ENCODE measurements at regions not wholly inside any gene's neighbourhood (a gene's known extent, or its start where the extent isn't known, plus 50 kb on each side); places are given as distances from the start of the nearest gene placed in this dataset.

DNA sequence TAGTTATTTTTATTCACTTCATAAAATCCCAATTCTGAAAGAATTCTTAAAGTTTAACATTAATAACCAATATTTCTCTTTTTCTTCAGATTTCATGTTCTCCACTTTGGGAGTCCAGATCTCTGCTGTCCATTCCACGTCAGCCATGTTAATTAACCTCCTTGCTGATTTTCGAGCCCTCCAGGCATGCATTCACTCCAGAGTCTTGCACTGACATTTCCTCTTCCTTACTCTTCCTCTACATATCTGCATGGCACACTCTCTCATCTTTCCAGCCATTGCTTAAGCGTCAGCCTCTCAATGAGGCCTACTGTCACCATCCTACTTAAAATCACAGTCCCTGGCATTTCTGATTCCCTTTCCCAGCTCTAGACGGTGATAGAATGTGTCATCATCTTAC is 144.8 kb downstream of the MAD2L1 start:
- TF ChIP-seq, protein P1, sequence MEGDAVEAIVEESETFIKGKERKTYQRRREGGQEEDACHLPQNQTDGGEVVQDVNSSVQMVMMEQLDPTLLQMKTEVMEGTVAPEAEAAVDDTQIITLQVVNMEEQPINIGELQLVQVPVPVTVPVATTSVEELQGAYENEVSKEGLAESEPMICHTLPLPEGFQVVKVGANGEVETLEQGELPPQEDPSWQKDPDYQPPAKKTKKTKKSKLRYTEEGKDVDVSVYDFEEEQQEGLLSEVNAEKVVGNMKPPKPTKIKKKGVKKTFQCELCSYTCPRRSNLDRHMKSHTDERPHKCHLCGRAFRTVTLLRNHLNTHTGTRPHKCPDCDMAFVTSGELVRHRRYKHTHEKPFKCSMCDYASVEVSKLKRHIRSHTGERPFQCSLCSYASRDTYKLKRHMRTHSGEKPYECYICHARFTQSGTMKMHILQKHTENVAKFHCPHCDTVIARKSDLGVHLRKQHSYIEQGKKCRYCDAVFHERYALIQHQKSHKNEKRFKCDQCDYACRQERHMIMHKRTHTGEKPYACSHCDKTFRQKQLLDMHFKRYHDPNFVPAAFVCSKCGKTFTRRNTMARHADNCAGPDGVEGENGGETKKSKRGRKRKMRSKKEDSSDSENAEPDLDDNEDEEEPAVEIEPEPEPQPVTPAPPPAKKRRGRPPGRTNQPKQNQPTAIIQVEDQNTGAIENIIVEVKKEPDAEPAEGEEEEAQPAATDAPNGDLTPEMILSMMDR (IDR thresholded peaks at IDR 0.05; ENCODE audit: insufficient read depth, low read length, poor library complexity, severe bottlenecking), result no peak
- DNase-seq (ENCODE audit: low read depth), result no peak
- Histone ChIP-seq H3K36me3 (ENCODE audit: control insufficient read depth, insufficient read depth, low read length) (no peaks in the 10 kb centered on the region), H3K4me3 (ENCODE audit: low read depth, low read length) (no peak overlapping the region), H3K27me3 (ENCODE audit: control insufficient read depth, insufficient read depth, low read length) (no peaks in the 10 kb centered on the region)

DNA sequence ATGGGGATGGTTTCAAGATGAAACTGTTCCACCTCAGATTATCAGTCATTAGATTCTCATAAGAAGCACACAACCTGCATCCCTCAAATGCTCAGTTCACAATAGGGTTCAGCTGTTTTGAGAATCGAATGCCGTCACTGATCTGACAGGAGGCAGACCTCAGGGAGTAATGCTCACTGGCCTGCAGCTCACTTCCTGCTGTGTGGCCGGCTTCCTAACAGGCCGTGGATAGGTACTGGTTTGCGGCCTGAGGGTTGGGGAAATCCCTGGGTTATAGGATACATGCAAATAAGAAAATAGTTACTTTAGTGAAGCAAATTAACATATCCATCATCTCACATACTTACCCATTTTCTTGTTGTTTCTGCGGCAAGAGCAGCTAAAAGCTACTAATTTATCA is 160.4 kb downstream of the MAD2L1 start:
- H3K4me3 ChIP-seq (ENCODE audit: low read depth, low read length), result no peak overlapping the region
- H3K27me3 ChIP-seq (ENCODE audit: control insufficient read depth, insufficient read depth, low read length), result no peaks in the 10 kb centered on the region
- TF ChIP-seq, protein P1 (IDR thresholded peaks at IDR 0.05; ENCODE audit: insufficient read depth, low read length, poor library complexity, severe bottlenecking), result no peak
- DNase-seq (ENCODE audit: low read depth), result no peak
- no peaks in the 10 kb centered on the region for H3K36me3 ChIP-seq (ENCODE audit: control insufficient read depth, insufficient read depth, low read length)

DNA sequence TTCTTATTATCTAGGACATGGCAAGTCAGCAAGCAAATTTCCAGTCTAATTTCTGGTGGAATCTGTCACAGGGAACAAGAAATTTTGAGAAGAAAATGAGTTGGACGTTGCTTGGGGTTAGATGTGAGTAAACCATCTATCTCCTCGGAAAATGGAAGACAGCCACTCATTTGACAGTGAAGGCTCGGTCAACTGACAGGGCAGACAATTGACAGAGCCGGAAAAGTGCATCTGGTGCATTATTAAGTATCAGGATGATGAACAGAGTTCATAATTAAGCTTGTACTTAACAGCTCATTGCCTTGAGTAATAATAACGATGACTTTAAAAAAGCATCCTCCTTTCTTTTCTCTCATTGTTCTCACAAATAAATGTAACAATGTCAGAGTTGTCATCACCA is 168.4 kb downstream of the MAD2L1 start:
- TF ChIP-seq, protein P1 (IDR thresholded peaks at IDR 0.05; ENCODE audit: insufficient read depth, low read length, poor library complexity, severe bottlenecking), result no peak
- no peak for DNase-seq (ENCODE audit: low read depth)

DNA sequence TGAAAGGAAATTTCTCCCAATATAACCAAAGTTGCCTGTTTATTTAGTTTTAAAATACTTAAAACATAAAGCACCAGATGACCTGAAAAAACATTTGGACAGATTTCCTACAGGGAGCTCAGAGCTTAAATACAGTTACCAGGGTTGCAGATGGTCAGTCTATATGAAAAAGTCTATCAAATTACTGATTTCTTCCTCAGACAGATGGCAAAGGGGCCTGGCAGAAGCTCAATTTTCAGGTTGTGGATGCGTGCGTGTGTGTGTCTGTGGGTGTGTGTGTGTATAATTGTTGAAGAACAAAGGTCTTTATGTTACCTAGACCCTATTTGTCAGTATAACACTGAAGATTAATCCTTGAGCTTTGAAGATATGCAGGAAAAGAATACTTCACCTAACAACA is 169.4 kb downstream of the MAD2L1 start:
- Histone ChIP-seq H3K27me3 (ENCODE audit: control insufficient read depth, insufficient read depth, low read length) (no peaks in the 10 kb centered on the region), H3K4me3 (ENCODE audit: low read depth, low read length) (no peak overlapping the region), H3K36me3 (ENCODE audit: control insufficient read depth, insufficient read depth, low read length) (no peaks in the 10 kb centered on the region)
- TF ChIP-seq, protein P1 (IDR thresholded peaks at IDR 0.05; ENCODE audit: insufficient read depth, low read length, poor library complexity, severe bottlenecking), result no peak
- no peak for DNase-seq (ENCODE audit: low read depth)

More for the DNA sequence above, 168.4 kb downstream of the MAD2L1 start:
- Histone ChIP-seq H3K36me3 (ENCODE audit: control insufficient read depth, insufficient read depth, low read length) (no peaks in the 10 kb centered on the region), H3K4me3 (ENCODE audit: low read depth, low read length) (no peak overlapping the region), H3K27me3 (ENCODE audit: control insufficient read depth, insufficient read depth, low read length) (no peaks in the 10 kb centered on the region)

DNA sequence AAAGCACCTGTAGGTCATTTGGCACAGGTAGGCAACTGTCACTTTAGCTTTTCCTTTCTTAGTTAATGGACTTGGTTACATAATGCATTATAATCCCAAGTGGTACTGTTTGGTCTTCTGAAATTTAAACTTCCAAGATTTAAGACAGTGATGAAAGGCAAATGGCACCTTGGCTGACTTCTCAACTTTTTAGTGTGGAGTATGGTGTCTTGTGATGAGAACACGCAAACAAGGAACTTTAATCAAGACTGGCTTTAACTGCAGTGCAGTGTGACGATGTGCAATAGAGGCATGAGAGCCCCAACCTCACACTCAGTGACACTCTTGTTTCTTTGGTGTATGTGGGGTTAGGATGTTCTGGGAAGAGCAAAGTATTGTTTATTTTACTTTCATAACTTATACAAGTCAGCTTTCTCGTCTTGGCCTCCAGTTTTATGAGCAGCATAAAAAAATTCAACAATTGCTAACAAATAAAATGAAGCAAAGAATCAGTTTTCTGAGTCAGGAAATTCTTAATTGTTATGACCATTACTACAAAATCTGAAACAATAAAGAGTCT is 171.9 kb downstream of the MAD2L1 start:
- Histone ChIP-seq H3K36me3 (ENCODE audit: control insufficient read depth, insufficient read depth, low read length) (no peaks in the 10 kb centered on the region), H3K27me3 (ENCODE audit: control insufficient read depth, insufficient read depth, low read length) (no peaks in the 10 kb centered on the region), H3K4me3 (ENCODE audit: low read depth, low read length) (no peak overlapping the region)
- no peak for DNase-seq (ENCODE audit: low read depth)
- TF ChIP-seq, protein P1 (IDR thresholded peaks at IDR 0.05; ENCODE audit: insufficient read depth, low read length, poor library complexity, severe bottlenecking), result no peak

DNA sequence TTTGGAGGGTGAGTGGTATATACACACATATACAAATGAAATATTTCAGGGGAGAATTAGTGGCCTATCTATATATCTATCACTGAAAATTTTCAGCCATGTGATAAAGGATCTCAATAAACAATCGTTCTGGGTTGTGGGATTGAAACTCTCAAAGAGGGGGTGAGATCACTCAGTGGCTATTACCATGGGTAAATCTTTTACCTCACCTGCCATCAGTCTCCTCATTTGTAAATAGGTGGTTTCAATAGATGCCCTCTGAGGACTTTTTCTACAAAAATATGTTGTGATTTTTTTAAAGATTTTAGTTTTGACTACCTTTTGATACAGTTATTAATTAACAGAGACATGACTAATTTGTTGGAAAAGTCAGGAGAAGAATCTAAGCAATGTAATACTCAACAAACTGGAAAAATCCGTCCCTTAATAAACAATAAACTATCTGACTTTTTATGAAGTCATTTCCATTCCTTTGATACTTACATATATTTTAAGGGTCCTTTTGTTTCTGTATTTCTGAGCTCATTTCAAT is 192.8 kb downstream of the MAD2L1 start:
- H3K4me3 ChIP-seq (ENCODE audit: low read depth, low read length), result no peak overlapping the region
- no peak for DNase-seq (ENCODE audit: low read depth)
- no peaks in the 10 kb centered on the region for H3K27me3 ChIP-seq (ENCODE audit: control insufficient read depth, insufficient read depth, low read length)
- no peaks in the 10 kb centered on the region for H3K36me3 ChIP-seq (ENCODE audit: control insufficient read depth, insufficient read depth, low read length)
- TF ChIP-seq, protein P1 (IDR thresholded peaks at IDR 0.05; ENCODE audit: insufficient read depth, low read length, poor library complexity, severe bottlenecking), result no peak
